HG02642 (cell line): ENCODE measurements at regions not wholly inside any gene's neighbourhood (a gene's known extent, or its start where the extent isn't known, plus 50 kb on each side); places are given as distances from the start of the nearest gene placed in this dataset.
"Not testable (repeated sequence)": the region's sequence is repeated elsewhere in the genome, so short reads cannot be mapped to it uniquely, and the experiment has no call there.

Experiments
- ATAC-seq: cut with Tn5 transposase; IDR thresholded peaks from one replicate; pipeline ENCODE4 v1.9.1; 2021; ENCODE audit warnings: mild to moderate bottlenecking; ENCODE audit not compliant: unreplicated experiment, poor library complexity

DNA sequence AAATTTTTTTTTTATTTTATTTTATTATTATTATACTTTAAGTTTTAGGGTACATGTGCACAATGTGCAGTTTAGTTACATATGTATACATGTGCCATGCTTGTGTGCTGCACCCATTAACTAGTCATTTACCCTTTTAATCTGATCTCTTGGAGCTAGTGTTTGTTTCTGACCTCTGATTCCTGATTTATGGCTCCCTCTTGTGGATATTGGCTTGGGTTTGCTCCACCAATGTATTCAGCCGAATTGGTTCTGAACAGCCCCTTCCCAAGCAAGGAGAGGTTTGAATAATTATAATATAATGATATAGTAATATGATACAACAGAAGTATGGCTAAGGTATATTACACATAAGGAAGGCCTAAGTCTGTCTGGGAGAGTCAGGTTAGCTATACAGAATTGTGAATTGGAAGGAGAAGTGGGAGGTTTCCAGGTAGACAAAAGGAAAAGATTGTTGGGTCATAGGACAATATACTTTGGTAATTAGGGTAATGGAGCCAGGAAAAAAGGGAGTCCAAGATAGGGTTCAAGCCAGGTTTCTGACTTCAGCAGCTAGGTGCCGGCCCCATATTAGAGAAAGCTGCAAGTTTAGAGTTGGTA lies 53.1 kb upstream of the HMCN1 start:
- peak; percentile 67 for ATAC-seq

- peak; percentile 50 for ATAC-seq
These were observed 53.7 kb upstream of the HMCN1 start for GRCh38 chr1:185680453-185680852.

DNA sequence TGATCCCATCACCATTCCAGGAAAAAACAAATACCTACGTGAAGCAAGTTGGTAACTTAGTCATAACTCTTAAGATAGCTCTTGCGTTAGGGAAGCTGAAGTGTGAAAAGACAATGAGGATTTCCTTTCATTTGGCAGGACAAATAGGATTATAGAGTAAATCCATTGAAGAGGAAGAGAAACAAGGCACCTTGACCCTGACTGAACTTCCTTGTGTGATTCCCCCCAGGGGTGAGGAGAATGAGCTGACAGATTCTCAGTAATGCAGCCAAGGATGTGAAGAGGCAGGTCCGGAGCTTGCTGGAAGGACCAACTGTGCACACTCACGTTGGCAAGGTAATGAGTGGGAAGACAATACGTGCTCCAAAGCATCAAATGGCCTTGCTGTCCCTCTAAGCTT lies 55.0 kb upstream of the HMCN1 start:
- no peak for ATAC-seq

GRCh38 chr1:185676969-185677368 lies 57.2 kb upstream of the HMCN1 start:
- no peak for ATAC-seq

DNA sequence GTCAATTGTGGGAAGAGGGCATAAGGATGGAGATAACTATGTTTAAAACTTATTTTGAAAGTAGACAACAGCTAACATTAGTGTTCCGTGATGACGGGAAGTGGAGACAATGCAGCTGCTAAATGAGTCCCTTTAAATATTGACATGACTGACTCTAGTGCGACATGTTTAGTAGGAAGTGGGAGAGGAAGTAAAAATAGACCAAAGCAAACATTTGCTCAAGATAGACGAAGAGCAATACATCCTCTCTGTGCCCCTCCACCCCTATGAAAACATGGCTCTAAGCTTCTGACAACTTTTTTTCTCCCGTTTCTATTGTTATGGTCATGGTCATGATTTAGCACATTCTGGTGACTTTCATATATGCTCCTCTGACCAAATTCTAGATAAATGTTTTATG lies 60.0 kb upstream of the HMCN1 start:
- ATAC-seq: peak; percentile 66

DNA sequence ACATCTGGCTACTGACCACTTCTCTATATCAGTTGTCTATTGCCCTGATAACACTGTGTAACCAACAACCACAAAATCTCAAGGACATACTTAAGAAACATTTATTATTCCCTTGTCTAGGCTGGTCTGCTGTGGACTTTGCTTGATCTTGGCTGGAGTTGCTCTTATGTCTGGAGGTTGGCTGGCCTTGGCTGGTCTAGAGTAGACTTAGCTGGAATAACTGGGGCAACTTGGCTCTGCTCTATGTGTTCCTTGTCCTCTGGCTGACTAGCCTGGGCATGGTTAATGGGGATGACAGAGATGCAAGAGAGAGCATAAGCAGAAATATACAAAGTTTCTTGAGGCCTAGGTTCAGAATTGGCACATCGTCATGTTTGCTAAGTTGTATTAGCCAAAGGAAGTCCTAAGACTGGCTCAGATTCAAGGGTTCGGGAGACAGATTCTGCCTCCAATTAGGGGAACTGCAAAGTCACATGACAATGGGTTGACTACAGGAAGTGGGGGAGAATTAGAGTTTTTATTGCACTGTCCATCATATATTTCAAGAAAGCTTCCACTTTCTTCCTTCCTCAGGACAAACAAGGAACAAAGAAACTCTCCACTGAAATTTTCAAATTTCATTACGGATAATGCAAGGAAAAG lies 61.4 kb upstream of the HMCN1 start:
- no peak for ATAC-seq

DNA sequence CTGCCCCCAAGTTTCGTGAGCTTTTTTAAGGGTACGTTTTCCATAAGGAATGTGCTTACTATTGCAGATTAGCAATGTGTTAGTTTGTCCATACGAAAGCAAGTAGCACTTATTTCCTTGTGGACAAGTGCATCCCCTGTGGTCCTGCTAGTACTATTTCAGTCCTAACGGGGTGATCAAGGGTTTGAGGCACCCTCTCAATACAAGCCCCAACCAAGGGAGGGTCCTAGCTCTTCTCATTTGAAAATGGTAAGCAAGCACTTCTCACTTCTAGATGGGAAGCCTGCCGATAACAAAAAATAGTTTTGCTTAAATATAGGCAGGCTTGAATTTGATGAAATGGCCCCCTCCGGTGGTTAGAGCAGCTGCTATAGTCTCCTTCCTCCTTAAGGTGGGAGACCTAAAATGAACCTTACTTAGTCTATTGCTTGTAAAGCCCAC lies 64.0 kb upstream of the HMCN1 start:
- ATAC-seq: peak; percentile 53

- ATAC-seq: no peak
These were observed 66.2 kb upstream of the HMCN1 start for GRCh38 chr1:185668013-185668412.

- no peak for ATAC-seq
These were observed 67.6 kb upstream of the HMCN1 start for GRCh38 chr1:185666582-185666981.

DNA sequence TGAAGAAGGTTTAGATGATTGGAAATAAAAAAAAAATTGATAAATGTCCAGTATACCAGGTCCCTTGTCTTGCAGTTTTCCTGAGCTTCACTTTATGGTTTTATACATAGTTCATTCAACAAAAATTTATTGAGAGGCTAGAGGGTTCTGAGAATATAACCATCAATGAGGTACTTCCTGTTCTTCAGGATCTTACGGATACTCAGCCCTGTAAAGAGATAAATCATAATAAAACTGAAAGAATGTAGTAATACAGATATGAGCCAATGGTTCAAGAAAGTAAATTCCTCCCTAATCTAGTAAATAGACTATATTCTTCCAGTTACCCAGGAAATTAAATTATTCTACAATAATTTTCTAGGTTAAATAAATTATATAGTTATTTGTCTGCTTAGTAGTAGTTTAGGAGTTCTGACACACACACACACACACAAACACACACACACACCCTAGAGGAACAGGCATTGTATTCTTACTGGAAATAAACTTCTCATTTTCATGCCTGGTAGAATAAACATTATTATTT lies 70.4 kb upstream of the HMCN1 start:
- no peak for ATAC-seq

DNA sequence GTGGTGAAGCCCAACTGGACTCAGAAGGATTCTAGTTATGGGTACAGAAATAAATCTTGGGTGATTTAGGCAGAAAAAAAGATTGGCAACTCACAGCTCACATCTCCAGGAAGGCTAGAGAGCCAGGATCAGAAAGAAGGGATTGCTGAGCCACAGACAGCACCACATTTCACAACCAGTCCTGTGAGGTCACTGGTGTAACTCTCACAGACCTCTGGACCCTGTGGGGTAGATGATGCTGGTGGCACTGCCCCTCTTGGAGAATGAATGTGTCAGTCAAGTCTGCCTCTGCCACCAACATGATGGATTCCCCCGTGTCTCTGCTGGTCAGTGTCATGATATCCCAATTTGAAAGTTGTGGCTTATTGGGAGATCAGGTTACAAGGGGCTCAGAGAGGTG lies 70.9 kb upstream of the HMCN1 start:
- no peak for ATAC-seq

DNA sequence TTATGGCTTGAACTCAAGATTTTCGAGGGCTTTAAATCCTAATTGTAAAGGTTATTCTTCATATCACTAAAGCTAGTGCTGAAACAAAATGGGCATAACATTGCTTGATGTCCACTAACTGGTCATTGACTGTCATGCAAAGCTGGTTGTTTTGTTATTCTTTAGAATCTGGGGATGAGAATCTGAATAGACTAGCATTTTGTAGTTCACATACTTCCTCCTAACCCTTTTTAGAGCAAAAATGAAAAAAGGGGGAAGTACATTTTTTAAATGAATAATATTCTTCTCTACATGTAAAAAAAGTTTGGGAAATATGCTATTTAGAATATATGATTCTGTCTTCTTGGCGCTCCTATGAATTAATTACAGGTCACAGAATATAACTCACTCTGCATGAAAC lies 72.2 kb upstream of the HMCN1 start:
- no peak for ATAC-seq

GRCh38 chr1:185656663-185657062 lies 77.5 kb upstream of the HMCN1 start:
- no peak for ATAC-seq

DNA sequence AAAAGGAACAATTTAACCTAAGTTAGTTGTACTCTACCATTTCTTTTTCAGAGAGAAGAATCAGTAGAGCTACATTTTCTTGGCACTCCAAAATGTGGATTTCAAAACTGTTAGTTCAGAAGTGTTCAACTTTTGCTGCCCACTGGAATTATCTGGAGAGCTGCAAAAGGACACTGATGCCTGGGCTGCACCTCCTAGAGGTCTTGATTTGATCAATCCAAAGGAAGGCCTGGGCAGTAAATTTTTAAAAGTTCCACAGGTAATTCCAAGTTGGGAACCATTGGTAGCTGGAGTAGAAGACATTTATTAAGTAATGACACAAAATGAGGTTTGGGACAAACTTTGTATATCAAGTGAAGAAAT lies 79.3 kb upstream of the HMCN1 start:
- no peak for ATAC-seq

DNA sequence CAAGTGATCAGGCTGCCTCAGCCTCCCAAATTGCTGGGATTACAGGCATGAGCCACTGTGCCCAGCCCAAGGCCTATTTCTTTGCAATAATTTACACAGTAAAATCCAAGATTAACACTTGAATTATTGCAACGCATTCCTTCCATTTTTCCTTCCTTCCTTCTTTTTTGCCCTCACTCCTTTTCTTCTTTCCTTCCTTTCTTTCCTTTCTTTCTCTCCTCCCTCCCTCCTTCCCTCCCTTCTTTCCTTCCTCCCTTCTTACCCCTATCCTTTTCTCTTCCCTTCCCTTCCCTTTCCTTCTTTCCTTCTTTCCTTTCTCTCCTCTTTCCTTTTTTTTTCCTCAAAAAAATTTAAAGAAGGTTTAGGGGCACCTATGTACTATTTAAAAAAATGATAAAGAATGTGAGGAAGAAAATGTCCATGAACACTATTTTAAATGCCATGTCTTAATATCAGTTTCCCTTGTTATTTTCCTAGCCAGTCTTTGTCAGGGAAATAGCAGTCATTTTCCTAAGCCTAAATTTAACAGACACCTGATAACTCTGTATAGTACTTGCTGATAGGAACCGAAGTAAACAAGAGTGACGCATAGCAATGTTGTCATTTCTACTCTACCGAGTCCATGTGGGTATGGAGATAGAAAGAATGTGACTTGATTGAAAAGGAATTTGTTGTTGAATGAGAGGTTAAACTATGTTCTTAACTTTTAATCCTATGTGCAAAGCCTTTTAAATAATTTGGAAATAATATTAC lies 79.8 kb upstream of the HMCN1 start:
- no peak for ATAC-seq

GRCh38 chr1:185653615-185654014 lies 80.6 kb upstream of the HMCN1 start:
- no peak for ATAC-seq

DNA sequence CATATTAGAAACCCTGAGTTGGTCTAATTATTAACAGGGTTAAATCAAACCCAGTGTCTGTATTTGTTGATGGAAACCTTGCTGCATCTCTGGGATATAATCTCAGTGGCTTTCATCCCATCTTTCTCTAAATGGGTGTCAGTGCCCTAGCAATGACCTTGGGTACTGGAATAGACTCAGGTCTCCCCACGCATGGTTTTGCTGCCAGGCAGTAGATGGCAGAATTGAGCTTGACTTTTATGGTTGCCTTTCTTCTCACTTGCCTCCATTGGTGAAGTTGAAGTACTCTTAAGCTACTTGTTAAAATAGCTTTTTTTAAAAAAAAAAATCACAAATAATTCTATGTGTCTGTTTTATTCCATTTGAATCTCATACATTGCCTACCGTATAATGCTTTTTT lies 81.8 kb upstream of the HMCN1 start:
- ATAC-seq: no peak

DNA sequence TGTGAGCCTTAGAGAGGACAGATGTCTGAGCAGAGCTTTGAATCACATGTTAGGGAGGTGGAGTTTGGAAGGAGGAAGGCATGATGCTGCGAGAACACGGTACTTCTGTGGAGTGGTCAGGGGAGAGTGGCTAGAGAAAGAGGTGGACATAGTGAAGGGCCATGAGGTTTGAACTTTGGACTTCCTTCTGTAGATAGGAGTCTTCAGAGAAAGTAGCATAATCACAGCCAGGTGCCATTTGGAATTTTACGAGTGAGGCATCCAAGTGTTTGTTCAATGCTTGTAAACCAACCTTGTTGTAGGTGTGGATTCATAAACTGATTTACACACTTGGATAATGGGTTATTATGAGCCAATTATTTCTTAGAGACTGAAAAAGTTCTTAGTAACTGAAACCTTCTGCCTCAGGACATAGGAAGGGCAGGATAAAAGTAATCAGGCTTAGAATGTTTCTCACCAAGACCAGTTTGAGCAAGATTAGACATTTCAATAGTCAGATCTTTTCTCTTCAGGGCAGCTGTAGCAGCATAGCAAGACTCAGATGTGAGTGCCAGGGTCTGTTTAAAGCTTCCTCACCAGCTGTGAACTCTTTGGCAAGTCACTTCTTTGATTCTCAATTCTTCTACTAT lies 83.5 kb upstream of the HMCN1 start:
- no peak for ATAC-seq

DNA sequence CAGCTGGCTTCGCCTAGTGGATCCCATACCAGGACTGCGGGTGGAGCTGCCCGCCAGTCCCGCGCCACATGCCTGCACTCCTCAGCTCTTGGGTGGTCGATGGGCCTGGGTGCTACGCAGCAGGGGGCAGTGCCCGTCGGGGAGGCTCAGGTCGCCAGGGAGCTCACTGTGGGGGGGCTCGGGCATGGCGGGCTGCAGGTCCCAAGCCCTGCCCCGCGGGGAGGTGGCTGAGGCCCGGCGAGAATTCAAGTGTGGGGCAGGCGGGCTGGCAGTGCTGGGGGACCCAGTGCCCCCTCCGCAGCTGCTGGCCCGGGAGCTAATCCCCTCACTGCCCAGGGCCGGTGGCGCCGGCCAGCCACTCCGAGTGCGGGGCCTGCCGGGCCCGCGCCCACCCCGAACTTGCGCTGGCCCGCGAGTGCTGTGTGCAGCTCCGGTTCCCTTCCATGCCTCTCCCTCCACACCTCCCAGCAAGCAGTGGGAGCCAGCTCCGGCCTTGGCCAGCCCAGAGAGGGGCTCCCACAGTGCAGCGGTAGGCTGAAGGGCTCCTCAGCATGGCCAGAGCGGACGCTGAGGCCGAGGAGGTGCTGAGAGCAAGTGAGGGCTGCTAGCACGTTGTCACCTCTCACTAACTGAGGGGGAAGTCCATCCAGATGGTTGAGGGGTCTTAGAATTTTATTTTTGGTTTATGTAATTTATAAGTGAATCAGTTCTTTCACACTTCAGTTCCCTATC lies 85.2 kb upstream of the HMCN1 start:
- no peak for ATAC-seq

- ATAC-seq: not testable (repeated sequence)
These were observed 86.5 kb upstream of the HMCN1 start for GRCh38 chr1:185647597-185648267.
